Retinal pigment epithelial cell (primary cell): ENCODE measurements at regions not wholly inside any gene's neighbourhood (a gene's known extent, or its start where the extent isn't known, plus 50 kb on each side); places are given as distances from the start of the nearest gene placed in this dataset.

Experiments used
- DNase-seq: peaks from one replicate; pipeline ENCODE4 v3.0.0-alpha.2; 2010; ENCODE audit warnings: low read depth
- H3K4me3 ChIP-seq: 2 replicates; pipeline ENCODE4 v1.5.1; 2011; ENCODE audit warnings: mild to moderate bottlenecking, low read length, control low read depth, moderate library complexity
- TF ChIP-seq, protein P1 (sequence below): conservative IDR thresholded peaks from 2 replicates; pipeline ENCODE4 v1.5.1; 2011; ENCODE audit warnings: low read depth, low read length, control low read depth, inconsistent platforms

DNA sequence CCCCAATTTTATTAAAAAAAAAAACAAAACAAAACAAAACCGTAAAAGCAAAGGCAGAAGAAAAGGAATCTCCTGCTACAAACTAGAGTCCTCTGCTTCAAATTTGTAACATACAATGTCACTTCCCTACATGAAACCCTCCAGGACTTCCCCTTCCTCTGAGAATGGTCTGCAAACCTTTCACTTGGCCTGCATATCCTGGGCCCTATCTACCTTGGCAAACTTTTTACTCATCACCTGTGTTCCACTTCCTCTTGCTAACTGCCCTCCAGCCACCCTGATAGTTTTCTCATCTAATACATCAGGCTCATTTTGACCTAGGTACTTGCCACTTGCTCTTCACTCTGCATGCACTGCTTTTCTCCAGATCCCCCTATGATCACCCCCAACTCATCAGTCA, 255.5 kb downstream of the ETAA1 start:
- no peak overlapping the region for H3K4me3 ChIP-seq
- no peak for DNase-seq
- TF ChIP-seq, protein P1, sequence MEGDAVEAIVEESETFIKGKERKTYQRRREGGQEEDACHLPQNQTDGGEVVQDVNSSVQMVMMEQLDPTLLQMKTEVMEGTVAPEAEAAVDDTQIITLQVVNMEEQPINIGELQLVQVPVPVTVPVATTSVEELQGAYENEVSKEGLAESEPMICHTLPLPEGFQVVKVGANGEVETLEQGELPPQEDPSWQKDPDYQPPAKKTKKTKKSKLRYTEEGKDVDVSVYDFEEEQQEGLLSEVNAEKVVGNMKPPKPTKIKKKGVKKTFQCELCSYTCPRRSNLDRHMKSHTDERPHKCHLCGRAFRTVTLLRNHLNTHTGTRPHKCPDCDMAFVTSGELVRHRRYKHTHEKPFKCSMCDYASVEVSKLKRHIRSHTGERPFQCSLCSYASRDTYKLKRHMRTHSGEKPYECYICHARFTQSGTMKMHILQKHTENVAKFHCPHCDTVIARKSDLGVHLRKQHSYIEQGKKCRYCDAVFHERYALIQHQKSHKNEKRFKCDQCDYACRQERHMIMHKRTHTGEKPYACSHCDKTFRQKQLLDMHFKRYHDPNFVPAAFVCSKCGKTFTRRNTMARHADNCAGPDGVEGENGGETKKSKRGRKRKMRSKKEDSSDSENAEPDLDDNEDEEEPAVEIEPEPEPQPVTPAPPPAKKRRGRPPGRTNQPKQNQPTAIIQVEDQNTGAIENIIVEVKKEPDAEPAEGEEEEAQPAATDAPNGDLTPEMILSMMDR = no peak

DNA sequence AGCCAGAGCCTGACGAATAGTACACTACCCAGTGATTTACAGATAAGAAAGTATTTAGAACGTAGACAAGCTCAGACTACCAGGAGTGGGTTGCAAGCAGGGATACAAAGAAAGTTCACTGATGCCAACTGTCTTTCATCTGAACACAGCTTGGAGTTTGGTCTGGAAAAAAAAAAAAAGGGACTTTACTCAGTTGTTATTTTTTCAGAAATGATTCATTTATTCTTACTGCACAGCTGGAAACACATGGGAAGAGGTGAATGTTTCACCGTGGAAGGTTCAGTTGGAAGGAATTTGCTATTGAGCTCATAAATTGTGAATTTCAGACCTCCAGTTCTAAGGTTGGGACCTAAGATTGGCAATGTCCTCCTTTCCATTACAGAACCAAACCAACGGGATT, 259.7 kb downstream of the ETAA1 start:
- TF ChIP-seq, protein P1 = no peak
- H3K4me3 ChIP-seq = no peak overlapping the region
- no peak for DNase-seq

DNA sequence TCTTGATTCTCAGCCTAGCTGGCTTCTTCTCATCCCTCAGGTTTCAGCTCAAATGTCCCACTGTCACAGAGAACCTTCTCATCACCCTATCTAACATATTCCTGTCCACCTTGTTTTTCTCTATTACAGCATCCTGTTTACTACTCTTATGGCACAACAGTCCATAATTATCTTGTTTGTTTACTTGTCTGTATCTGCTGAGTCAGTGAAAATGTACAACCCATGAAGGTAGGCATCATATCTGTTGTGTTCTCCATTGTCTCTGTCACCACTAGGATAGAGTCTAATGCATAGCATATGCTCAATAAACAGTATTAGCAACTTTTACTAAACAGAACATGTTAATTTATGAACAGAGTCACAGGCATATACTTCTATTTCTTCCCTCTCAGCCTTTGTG, 261.7 kb downstream of the ETAA1 start:
- H3K4me3 ChIP-seq = no peak overlapping the region
- DNase-seq = no peak
- TF ChIP-seq, protein P1 = no peak

DNA sequence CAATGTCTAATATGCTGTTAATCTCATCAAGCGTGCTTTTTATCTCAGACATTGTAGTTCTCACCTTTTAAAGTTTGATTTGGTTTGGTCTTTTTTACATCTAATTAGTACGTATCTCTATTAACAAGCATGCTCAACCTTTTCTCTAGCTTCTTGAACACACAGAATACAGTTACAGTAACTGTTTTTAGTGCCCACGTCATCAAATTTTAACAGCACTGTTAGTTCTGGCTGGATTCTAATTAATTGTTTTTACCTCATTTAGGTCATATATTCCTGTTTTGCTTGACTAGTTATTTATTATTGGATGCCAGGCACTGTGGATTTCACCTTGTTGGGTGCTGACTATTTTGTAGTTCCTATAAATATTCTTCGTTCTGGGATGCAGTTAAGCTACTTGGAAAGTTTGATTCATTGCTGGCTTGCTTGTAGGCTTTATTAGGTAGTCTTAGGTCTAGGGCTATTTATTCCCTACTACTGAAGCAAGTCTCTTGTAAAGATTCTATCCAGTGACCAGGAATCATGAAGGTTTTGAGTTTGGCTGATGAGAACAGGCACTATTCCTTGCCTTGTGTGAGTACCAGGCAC, 263.0 kb downstream of the ETAA1 start:
- no peak for DNase-seq
- H3K4me3 ChIP-seq = no peak overlapping the region
- TF ChIP-seq, protein P1 = no peak

DNA sequence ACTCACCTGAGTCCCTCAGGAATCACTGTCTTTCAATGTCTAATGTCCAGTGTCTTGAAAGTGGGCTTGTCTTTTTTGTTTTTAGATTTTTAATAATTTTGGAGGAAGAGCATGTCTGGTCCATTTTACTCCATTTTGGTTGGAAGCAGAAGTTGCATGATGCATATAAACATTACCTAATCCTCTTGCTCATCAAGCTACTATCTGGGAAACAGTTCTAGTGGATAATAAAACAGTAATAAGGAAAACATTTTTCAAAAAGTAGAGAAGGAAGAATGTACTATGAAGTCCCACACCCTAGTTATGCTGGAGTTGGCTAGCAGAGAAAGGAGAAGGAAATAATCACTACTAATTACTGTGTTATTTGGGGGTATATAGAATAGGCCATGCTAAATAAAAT, 263.7 kb downstream of the ETAA1 start:
- no peak overlapping the region for H3K4me3 ChIP-seq
- TF ChIP-seq, protein P1 = no peak
- DNase-seq = no peak

DNA sequence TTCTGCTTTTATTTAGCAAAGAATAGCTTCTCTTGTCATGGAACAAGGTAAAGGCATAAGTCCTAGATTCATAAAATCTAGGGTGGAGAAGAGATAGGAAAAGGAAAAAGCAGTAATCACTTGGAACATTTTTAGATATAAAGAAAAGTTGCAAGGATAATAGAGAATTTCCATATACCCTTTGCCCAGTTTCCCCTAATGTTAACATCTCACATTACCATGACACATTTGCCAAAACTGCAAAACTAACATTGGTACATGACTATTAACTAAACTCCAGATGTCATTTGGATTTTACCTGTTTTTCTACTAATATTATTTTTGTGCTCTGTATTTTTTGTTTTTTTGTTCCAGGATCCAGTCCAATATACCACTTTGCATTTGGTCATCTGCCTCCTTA, 265.1 kb downstream of the ETAA1 start:
- H3K4me3 ChIP-seq = no peak overlapping the region
- TF ChIP-seq, protein P1 = no peak
- no peak for DNase-seq

DNA sequence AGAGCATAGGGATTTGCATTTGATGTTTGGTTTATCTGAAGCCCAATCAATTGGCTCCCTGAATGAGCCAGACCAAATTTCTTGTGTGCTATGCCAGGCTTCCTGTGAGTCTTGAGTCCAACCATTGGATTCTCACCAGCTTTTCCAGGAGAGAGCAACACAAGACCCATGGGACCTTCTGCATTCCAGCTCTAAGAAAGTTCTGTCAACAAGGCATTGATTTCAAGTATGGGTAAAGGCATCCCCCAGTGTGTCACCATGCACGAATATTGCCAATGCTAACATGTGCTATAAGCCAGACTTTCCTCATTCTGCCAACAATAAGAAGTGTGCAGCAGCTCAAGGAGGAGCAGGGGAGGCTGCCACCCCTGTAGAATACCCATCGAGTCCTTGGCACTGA, 266.6 kb downstream of the ETAA1 start:
- TF ChIP-seq, protein P1 = no peak
- DNase-seq = no peak

More for the DNA sequence above, 266.6 kb downstream of the ETAA1 start:
- no peak overlapping the region for H3K4me3 ChIP-seq
